ENCODE measurements at regions not wholly inside any gene's neighbourhood (a gene's known extent, or its start where the extent isn't known, plus 50 kb on each side); places are given as distances from the start of the nearest gene placed in this dataset.

DNA sequence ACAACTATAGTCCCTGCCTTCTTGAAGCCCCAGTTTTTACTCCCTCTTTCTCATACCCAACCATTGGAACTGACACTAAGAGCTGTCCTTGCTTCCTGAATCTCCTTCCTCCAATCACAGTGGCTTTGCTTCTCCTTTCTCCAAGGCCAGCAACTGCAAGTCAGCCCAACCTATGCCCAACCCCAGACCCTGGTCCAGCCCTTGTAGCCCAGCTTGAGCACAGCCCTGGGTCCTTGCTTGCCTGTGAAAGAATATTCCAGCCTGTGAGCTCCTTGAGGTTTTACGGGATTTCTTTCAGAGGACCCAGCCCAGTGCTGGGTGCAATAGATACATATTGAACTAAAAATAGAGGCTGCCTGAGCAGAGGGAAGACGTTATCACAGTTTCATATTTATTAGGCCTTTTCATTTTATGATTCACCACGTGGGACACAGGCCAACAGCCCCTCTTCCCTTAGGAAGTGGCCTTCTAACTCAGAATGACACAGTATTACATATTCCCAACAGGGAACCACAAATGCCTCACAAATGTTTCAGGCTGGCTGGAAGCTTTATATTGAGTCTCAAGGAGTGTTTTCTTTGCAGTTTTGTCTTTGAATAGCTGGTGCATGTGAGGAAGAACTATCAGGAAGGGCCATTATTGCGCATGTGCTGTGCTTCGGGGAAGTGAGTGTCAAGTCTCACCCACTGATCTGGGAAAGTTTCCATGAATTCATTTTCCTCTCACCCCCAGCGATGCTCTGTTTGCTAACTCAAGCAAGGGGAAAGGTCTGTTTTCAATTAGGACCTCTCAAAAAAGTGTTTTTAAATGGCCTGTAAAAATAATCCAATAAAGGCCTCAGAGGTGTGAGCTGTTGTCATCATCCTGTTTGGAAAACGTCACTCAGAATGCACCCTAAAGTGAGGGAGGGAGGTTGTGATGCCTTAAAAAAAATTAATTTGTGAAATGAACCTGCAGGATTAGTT lies 92.3 kb upstream of the NFIA start:
- Histone ChIP-seq H3K23ac (ENCODE audit: insufficient read length, low read depth, low read length) (no peak overlapping the region), H4K91ac (ENCODE audit: insufficient read length, low read depth, low read length) (no peak overlapping the region), H3K27me3 (ENCODE audit: insufficient read depth, low read length) (no peaks in the 10 kb centered on the region), H3K27ac (ENCODE audit: insufficient read length, low read depth, low read length) (no peak overlapping the region), H3K79me2 (ENCODE audit: insufficient read depth, low read length) (no peaks in the 10 kb centered on the region), H3K23me2 (ENCODE audit: insufficient read length, low read depth, low read length, poor library complexity, severe bottlenecking) (no peaks in the 10 kb centered on the region), H2AFZ (ENCODE audit: low read length) (no peak overlapping the region), H2BK20ac (ENCODE audit: low read depth, low read length, poor library complexity, severe bottlenecking) (no peak overlapping the region), H2BK12ac (ENCODE audit: insufficient read length, low read depth, low read length) (no peak overlapping the region), H3K4me1 (ENCODE audit: insufficient read depth, low read length) (no peaks in the 10 kb centered on the region), H4K5ac (ENCODE audit: insufficient read length, low read depth, low read length) (no peak overlapping the region), H3K9ac (ENCODE audit: extremely low read depth, insufficient read length, low read length) (no peak overlapping the region), H3K9me3 (ENCODE audit: control insufficient read depth, low read depth, low read length) (no peaks in the 10 kb centered on the region), H3K4ac (ENCODE audit: low read depth, low read length) (no peak overlapping the region), H2AK5ac (ENCODE audit: insufficient read length, low read length) (no peak overlapping the region), H3K56ac (ENCODE audit: insufficient read length, low read depth, low read length) (no peak overlapping the region), H3K14ac (ENCODE audit: insufficient read depth, low read length) (no peak overlapping the region), H2BK120ac (ENCODE audit: low read depth, low read length, poor library complexity, severe bottlenecking) (no peak overlapping the region), H4K8ac (replicated peaks; ENCODE audit: insufficient read length, low read depth, low read length) (no peak overlapping the region), H3K4me2 (ENCODE audit: insufficient read depth, insufficient read length, low read length) (no peak overlapping the region), H2BK5ac (ENCODE audit: insufficient read length, low read length) (no peak overlapping the region), H3K79me1 (ENCODE audit: insufficient read depth, low read depth, low read length, poor library complexity, severe bottlenecking) (no peaks in the 10 kb centered on the region), H3T11ph (ENCODE audit: low read length) (no peak overlapping the region), H2BK15ac (ENCODE audit: low read depth, low read length) (no peak overlapping the region), H3K18ac (ENCODE audit: insufficient read length, low read depth, low read length) (no peak overlapping the region), H4K20me1 (ENCODE audit: control insufficient read depth, insufficient read depth, insufficient read length) (no peaks in the 10 kb centered on the region)
- H3K36me3 Mint-ChIP-seq (ENCODE audit: insufficient read depth in 1 of 3, low read depth in 3 of 3) = no peaks in the 10 kb centered on the region
- H3K4me1 Mint-ChIP-seq = peaks cover 15 to 19% of the 10 kb centered on the region in 2 experiments
- H3K27me3 Mint-ChIP-seq (ENCODE audit: low read depth) = no peaks in the 10 kb centered on the region
- no peaks in the 10 kb centered on the region for H3K9me3 Mint-ChIP-seq
- H3K4me3 Mint-ChIP-seq = no peak overlapping the region
- TF ChIP-seq, protein P1, sequence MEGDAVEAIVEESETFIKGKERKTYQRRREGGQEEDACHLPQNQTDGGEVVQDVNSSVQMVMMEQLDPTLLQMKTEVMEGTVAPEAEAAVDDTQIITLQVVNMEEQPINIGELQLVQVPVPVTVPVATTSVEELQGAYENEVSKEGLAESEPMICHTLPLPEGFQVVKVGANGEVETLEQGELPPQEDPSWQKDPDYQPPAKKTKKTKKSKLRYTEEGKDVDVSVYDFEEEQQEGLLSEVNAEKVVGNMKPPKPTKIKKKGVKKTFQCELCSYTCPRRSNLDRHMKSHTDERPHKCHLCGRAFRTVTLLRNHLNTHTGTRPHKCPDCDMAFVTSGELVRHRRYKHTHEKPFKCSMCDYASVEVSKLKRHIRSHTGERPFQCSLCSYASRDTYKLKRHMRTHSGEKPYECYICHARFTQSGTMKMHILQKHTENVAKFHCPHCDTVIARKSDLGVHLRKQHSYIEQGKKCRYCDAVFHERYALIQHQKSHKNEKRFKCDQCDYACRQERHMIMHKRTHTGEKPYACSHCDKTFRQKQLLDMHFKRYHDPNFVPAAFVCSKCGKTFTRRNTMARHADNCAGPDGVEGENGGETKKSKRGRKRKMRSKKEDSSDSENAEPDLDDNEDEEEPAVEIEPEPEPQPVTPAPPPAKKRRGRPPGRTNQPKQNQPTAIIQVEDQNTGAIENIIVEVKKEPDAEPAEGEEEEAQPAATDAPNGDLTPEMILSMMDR (conservative IDR thresholded peaks at IDR 0.05) = no peak
- no peak for DNase-seq
- no peak overlapping the region for H3K27ac Mint-ChIP-seq
- WGBS (ENCODE audit: extremely low coverage, insufficient read length, low lambda C conversion rate) = no CpG with 5 or more reads among the region's 7 CpGs
